Tibial artery (tissue), 4 donors: ENCODE measurements at regions not wholly inside any gene's neighbourhood (a gene's known extent, or its start where the extent isn't known, plus 50 kb on each side); places are given as distances from the start of the nearest gene placed in this dataset.

Experiments used
- DNase-seq, 2 donors: peaks; one replicate each; pipeline ENCODE4 v3.0.0-alpha.2; 2019
- H3K27ac ChIP-seq, 2 donors: fragments of 200-600 bp; sonication (generic) in 1 of 2; 1 replicate in 1 of 2; 2 replicates in 1 of 2; pipeline ENCODE4 v1.5.1; 2018 to 2019; ENCODE audit warnings: mild to moderate bottlenecking in 1 of 2
- H3K27me3 ChIP-seq, 2 donors: fragments of 200-600 bp; sonication (generic) in 1 of 2; one replicate each; pipeline versions ENCODE4 v1.5.1 to v1.6.0; 2016 to 2019
- H3K36me3 ChIP-seq, 3 donors: fragments of 200-600 bp; sonication (generic) in 2 of 3; one replicate each; pipeline ENCODE4 v1.5.1; 2016 to 2019; ENCODE audit warnings: mild to moderate bottlenecking in 2 of 3
- H3K4me1 ChIP-seq, 4 donors: fragments of 200-600 bp; sonication (generic) in 2 of 4; 1 replicate in 3 of 4; 2 replicates in 1 of 4; pipeline ENCODE4 v1.5.1; 2016 to 2019
- H3K4me3 ChIP-seq, 2 donors: fragments of 200-600 bp; sonication (generic) in 1 of 2; 1 replicate in 1 of 2; 2 replicates in 1 of 2; pipeline ENCODE4 v1.5.1; 2018 to 2019; ENCODE audit warnings: mild to moderate bottlenecking in 2 of 2
- H3K9me3 ChIP-seq, 3 donors: fragments of 200-600 bp; sonication (generic) in 1 of 3; one replicate each; pipeline ENCODE4 v1.5.1; 2016 to 2019
- intact Hi-C: fragments of 100-400 bp; cut with DNase I; formaldehyde crosslinking; loops from one replicate; pipeline ENCODE4 v1.15.0; 2023; ENCODE audit warnings: low total_unique reads
- TF ChIP-seq, protein P1 (sequence below), 2 experiments: fragments of 200-600 bp in 1 of 2; fragments of 450-650 bp in 1 of 2; IDR thresholded peaks; one replicate each; pipeline ENCODE4 v1.5.1; 2017 to 2019; ENCODE audit warnings: antibody characterized with exemption in 2 of 2, mild to moderate bottlenecking in 1 of 2, moderate library complexity in 1 of 2

DNA sequence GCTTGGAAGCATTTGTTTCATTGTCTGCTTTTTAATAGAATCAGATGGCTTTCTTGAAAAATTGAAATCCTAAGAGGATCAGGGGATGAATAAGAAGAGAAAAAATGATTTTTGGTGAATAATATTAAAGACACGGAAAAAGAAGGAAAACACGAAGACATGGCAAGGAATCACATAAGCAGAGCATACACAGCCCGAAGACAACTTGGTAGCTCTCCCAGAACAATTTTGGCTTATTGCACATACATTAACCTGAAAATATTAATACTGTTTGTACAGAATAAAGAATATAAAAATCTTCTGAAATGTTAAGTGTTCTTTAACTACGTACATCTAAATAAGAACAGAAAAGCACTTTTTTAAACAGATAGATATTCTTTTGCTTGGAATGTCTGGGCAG lies 150.0 kb downstream of the SHOX2 start:
- Histone ChIP-seq H3K4me1 (no peaks in the 10 kb centered on the region), H3K27me3 (no peaks in the 10 kb centered on the region), H3K27ac (no peak overlapping the region), H3K9me3 (no peaks in the 10 kb centered on the region), H3K36me3 (no peaks in the 10 kb centered on the region), H3K4me3 (no peak overlapping the region)
- TF ChIP-seq, protein P1, sequence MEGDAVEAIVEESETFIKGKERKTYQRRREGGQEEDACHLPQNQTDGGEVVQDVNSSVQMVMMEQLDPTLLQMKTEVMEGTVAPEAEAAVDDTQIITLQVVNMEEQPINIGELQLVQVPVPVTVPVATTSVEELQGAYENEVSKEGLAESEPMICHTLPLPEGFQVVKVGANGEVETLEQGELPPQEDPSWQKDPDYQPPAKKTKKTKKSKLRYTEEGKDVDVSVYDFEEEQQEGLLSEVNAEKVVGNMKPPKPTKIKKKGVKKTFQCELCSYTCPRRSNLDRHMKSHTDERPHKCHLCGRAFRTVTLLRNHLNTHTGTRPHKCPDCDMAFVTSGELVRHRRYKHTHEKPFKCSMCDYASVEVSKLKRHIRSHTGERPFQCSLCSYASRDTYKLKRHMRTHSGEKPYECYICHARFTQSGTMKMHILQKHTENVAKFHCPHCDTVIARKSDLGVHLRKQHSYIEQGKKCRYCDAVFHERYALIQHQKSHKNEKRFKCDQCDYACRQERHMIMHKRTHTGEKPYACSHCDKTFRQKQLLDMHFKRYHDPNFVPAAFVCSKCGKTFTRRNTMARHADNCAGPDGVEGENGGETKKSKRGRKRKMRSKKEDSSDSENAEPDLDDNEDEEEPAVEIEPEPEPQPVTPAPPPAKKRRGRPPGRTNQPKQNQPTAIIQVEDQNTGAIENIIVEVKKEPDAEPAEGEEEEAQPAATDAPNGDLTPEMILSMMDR (IDR thresholded peaks at IDR 0.05): no peak
- no peak for DNase-seq
- intact Hi-C loops: no loop called here

DNA sequence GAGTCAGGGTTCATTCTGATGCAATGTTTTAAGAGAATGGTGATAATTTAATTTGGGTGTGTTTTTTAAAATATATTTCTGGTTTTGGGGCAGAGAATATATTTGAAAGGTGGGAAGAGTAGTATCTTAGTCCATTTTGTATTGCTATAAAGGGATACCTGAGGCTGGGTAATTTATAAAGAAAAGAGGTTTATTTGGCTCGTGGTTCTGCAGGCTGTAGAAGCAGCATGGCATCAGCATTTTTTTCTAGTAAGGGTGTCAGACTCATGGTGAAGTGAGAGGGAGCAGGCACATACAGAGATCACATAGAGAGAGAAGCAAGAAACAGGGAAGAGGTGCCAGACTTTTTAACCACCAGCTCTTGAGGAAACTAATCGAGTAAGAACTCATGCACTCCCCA lies 152.7 kb downstream of the SHOX2 start:
- TF ChIP-seq, protein P1 (IDR thresholded peaks at IDR 0.05): no peak
- H3K36me3 ChIP-seq: no peaks in the 10 kb centered on the region
- H3K27me3 ChIP-seq: no peaks in the 10 kb centered on the region
- no peak overlapping the region for H3K4me3 ChIP-seq
- H3K4me1 ChIP-seq: peaks cover 0 to 8% (median 0%) of the 10 kb centered on the region in 4 donors
- H3K27ac ChIP-seq: no peak overlapping the region
- intact Hi-C loops: no loop called here
- no peaks in the 10 kb centered on the region for H3K9me3 ChIP-seq
- no peak for DNase-seq

DNA sequence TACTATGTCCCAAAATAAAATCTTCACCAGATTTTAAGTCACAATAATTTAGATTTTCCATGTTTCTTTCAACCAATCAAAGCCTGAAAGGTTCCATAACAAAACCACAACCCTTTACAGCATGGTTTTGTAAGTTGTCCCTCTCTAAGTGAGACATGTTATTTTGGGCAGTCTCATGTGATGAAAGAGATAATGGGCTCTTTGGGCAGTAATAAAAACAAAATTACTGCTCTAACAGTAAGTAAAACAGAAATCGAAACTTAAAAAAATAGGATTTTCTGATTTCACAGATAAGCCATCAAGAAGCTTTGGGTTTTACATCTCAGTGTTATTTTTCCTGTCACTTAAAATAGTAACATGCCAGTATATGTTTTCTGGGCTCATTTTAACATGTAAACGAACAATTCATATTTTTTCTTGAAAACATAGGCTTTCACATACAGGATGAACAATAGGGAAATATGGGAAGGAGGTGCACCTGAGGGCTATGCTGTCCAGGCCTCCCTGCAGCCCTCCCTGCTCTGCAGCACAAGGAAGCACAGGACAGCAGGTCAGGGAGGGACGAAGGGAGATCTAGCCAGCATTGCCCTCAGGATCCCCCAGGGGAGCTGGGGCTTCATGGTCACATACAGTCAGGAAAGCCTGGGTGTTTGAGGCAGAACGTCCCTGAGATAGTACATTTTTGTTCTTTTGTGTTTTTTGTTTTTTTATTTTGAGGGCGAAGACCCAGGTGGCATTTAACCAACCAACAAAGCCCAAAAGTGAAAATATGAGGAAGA lies 157.4 kb downstream of the SHOX2 start:
- H3K4me1 ChIP-seq: peaks cover 0 to 13% (median 0%) of the 10 kb centered on the region in 4 donors
- no peak for DNase-seq
- H3K9me3 ChIP-seq: no peaks in the 10 kb centered on the region
- no peak overlapping the region for H3K27ac ChIP-seq
- H3K36me3 ChIP-seq: no peaks in the 10 kb centered on the region
- no peaks in the 10 kb centered on the region for H3K27me3 ChIP-seq
- TF ChIP-seq, protein P1 (IDR thresholded peaks at IDR 0.05): no peak
- H3K4me3 ChIP-seq: no peak overlapping the region
- intact Hi-C loops: no loop called here

- Histone ChIP-seq H3K4me3 (no peak overlapping the region), H3K27ac (no peak overlapping the region), H3K4me1 (peaks cover 0 to 12% (median 0%) of the 10 kb centered on the region in 4 donors), H3K36me3 (no peaks in the 10 kb centered on the region), H3K27me3 (no peaks in the 10 kb centered on the region), H3K9me3 (no peaks in the 10 kb centered on the region)
- no peak for DNase-seq
- TF ChIP-seq, protein P1 (IDR thresholded peaks at IDR 0.05): no peak
- intact Hi-C loops: no loop called here
Measured at GRCh38 chr3:157939166-157939565, 167.1 kb downstream of the SHOX2 start.

DNA sequence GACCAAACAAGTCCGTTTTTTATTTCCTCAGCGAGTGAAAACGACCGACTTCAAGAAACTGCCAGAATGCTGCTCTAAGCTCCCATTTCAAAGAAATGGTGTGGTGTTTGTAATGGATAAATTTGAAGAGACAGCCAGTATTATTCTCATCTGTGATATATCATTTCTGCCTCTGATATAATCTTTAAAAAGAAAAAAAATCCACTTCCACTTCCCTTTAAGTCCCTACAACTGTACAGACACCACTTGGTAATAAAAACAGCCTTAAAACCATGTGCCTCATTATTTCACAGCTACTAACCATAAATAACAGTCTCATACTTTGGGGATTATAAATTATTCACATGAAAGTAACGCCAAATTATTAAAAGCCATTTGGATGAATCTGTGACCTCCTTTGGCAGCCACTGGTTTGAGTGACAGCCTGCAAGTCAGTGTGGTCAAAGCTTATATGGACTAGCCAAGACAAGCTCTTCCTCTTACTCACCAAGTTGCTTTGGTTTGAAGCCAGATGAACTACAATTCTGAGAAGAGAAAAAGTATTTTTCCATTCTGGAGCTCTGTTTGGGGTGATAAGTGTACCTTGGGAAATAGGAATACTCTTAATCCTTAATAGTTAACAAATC lies 168.0 kb downstream of the SHOX2 start:
- DNase-seq: peak in 1 of 2 donors; percentile 25
- Histone ChIP-seq H3K27me3 (no peaks in the 10 kb centered on the region), H3K9me3 (no peaks in the 10 kb centered on the region), H3K27ac (no peak overlapping the region), H3K36me3 (no peaks in the 10 kb centered on the region), H3K4me3 (no peak overlapping the region), H3K4me1 (peaks cover 0 to 12% (median 0%) of the 10 kb centered on the region in 4 donors)
- intact Hi-C loops: no loop called here
- TF ChIP-seq, protein P1 (IDR thresholded peaks at IDR 0.05): no peak
